Activated T-cell treated with anti-CD3 and anti-CD28 coated beads for 24 hours (primary cell): ENCODE measurements at regions not wholly inside any gene's neighbourhood (a gene's known extent, or its start where the extent isn't known, plus 50 kb on each side); places are given as distances from the start of the nearest gene placed in this dataset.
"Not testable (repeated sequence)": the region's sequence is repeated elsewhere in the genome, so short reads cannot be mapped to it uniquely, and the experiment has no call there.

Source experiments
- DNase-seq: peaks from one replicate; pipeline ENCODE4 v3.0.0-alpha.2; 2020; ENCODE audit warnings: low read depth

- DNase-seq = not testable (repeated sequence)
Observed at GRCh38 chr1:206405282-206405681, 65.0 kb upstream of the IKBKE start.

GRCh38 chr1:206408371-206409288 is 61.6 kb upstream of the IKBKE start:
- DNase-seq = not testable (repeated sequence)

GRCh38 chr1:206411321-206411720 is 59.0 kb upstream of the IKBKE start:
- no peak for DNase-seq

- no peak for DNase-seq
Observed at GRCh38 chr1:206415942-206416341, 54.3 kb upstream of the IKBKE start.

GRCh38 chr1:206417774-206418614 is 52.3 kb upstream of the IKBKE start:
- no peak for DNase-seq

GRCh38 chr1:206419250-206419649 is 51.0 kb upstream of the IKBKE start:
- no peak for DNase-seq

- no peak for DNase-seq
Observed at GRCh38 chr1:206419783-206420182, 50.5 kb upstream of the IKBKE start.

- DNase-seq = no peak
Observed at GRCh38 chr1:206420471-206420870, 49.8 kb upstream of the IKBKE start.
